ENCODE measurements at regions not wholly inside any gene's neighbourhood (a gene's known extent, or its start where the extent isn't known, plus 50 kb on each side); places are given as distances from the start of the nearest gene placed in this dataset.

DNA sequence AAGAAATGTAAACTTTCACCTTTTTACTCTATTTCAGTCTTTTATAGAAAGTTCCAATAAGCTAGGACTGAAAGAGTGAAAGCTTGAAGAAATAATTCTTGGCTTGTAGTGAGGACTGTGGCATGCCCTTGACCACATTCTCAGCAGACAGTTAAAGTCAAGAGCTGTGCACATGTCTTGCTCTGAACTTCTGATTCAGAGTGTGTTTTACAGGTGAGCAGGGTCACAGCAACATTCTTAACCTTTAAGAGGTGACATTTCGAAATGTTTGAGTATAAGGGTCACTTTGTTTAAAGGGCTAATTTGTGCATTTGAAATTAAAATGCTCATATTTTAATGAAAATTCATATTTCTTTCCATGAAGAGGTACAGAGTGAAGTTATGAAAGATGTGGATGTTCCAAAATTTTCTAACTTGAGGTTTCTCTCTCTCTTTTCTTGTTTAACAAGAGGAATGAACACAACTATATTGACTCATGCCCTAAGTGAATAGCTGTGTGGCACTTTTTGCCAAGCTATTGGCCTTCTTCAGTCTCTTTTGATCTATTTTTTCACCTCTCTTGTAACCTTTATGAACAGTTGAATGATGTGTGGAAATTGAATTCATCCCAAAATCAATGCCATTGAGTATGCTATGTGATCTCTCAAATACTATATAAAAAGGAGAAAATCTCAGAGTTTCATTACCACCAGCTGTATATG lies 918.1 kb downstream of the ADGRL2 start:
- ChIA-PET SMC1A (ENCODE audit: uncharacterized antibody, unreplicated experiment) (interaction anchor here (1.0 kb wide), 1 partner anchor 878 kb away, joined by 3 read pairs; no protein-coding TSS in a partner anchor), POLR2A (no interaction called here), RAD21 (ENCODE audit: unreplicated experiment) (no interaction called here), CTCF (no interaction called here)
- Histone ChIP-seq H3K4me1 (ENCODE audit: control insufficient read depth, insufficient read depth, low read length) (no peaks in the 10 kb centered on the region), H3K27me3 (replicated peaks in 1 of 2; ENCODE audit: control insufficient read depth in 2 of 2, insufficient read depth in 2 of 2, low read length in 1 of 2) (no peaks in the 10 kb centered on the region), H3K4me2 (ENCODE audit: control insufficient read depth, insufficient read depth) (no peak overlapping the region), H3K9ac (ENCODE audit: control insufficient read depth, insufficient read depth, low read length) (no peak overlapping the region), H2AFZ (ENCODE audit: control insufficient read depth, low read depth, low read length) (no peak overlapping the region), H3K79me2 (ENCODE audit: control insufficient read depth, insufficient read depth, low read length) (no peaks in the 10 kb centered on the region), H3K27ac (ENCODE audit: control insufficient read depth, insufficient read depth) (no peak overlapping the region), H3K36me3 (ENCODE audit: control insufficient read depth in 2 of 2, insufficient read depth in 2 of 2, low read length in 1 of 2) (no peaks in the 10 kb centered on the region), H4K20me1 (ENCODE audit: control insufficient read depth, insufficient read depth) (no peaks in the 10 kb centered on the region), H3K4me3 (no peak overlapping the region), H3K9me3 (replicated peaks; ENCODE audit: control insufficient read depth, insufficient read depth, low read length) (no peaks in the 10 kb centered on the region)
- no peak for TF ChIP-seq SREBF1 (IDR thresholded peaks at IDR 0.05; ENCODE audit: low read length)
- TF ChIP-seq, protein P1, sequence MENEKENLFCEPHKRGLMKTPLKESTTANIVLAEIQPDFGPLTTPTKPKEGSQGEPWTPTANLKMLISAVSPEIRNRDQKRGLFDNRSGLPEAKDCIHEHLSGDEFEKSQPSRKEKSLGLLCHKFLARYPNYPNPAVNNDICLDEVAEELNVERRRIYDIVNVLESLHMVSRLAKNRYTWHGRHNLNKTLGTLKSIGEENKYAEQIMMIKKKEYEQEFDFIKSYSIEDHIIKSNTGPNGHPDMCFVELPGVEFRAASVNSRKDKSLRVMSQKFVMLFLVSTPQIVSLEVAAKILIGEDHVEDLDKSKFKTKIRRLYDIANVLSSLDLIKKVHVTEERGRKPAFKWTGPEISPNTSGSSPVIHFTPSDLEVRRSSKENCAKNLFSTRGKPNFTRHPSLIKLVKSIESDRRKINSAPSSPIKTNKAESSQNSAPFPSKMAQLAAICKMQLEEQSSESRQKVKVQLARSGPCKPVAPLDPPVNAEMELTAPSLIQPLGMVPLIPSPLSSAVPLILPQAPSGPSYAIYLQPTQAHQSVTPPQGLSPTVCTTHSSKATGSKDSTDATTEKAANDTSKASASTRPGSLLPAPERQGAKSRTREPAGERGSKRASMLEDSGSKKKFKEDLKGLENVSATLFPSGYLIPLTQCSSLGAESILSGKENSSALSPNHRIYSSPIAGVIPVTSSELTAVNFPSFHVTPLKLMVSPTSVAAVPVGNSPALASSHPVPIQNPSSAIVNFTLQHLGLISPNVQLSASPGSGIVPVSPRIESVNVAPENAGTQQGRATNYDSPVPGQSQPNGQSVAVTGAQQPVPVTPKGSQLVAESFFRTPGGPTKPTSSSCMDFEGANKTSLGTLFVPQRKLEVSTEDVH (IDR thresholded peaks at IDR 0.05; ENCODE audit: low read depth, partially characterized antibody) = no peak
- TF ChIP-seq IKZF2 (IDR thresholded peaks at IDR 0.05) = no peak
- TF ChIP-seq IRF3 (IDR thresholded peaks at IDR 0.05) = no peak
- no peak for TF ChIP-seq PAX5 (IDR thresholded peaks at IDR 0.05; ENCODE audit: borderline replicate concordance, low read depth, low read length)
- TF ChIP-seq WRNIP1 (IDR thresholded peaks at IDR 0.05; ENCODE audit: borderline replicate concordance, low read depth, low read length) = no peak
- TF ChIP-seq POU2F2 (IDR thresholded peaks at IDR 0.05; ENCODE audit: borderline replicate concordance, low read depth, low read length) = no peak
- TF ChIP-seq SMC3 (IDR thresholded peaks at IDR 0.05; ENCODE audit: borderline replicate concordance, low read length) = no peak
- TF ChIP-seq RELA (IDR thresholded peaks at IDR 0.05; ENCODE audit: borderline replicate concordance, partially characterized antibody) = no peak
- FAIRE-seq (no peak), ATAC-seq (no peak), DNase-seq (ENCODE audit: low read depth, low spot score) (no peak)
- no TSS peak for BruUV-seq (replicated peaks)
- WGBS (ENCODE audit: insufficient coverage, insufficient replicate concordance, low lambda C conversion rate, missing lambda C conversion rate) = 0% methylated on average over 1 of the region's 1 CpG
- intact Hi-C loops (cut with micrococcal nuclease; ENCODE audit: unreplicated experiment) = no loop called here
- in situ Hi-C loops (cut with MboI) = no loop called here
